HG03097 (cell line): ENCODE measurements at regions not wholly inside any gene's neighbourhood (a gene's known extent, or its start where the extent isn't known, plus 50 kb on each side); places are given as distances from the start of the nearest gene placed in this dataset.
"Not testable (repeated sequence)": the region's sequence is repeated elsewhere in the genome, so short reads cannot be mapped to it uniquely, and the experiment has no call there.

Experiments
- ATAC-seq: cut with Tn5 transposase; IDR thresholded peaks from one replicate; pipeline ENCODE4 v1.9.1; 2021; ENCODE audit not compliant: unreplicated experiment, low FRiP score

GRCh38 chr14:66311058-66311457, 175.1 kb upstream of the CCDC196 start:
- ATAC-seq = no peak

- ATAC-seq = no peak
Measured at GRCh38 chr14:66311990-66312389, 174.2 kb upstream of the CCDC196 start.

GRCh38 chr14:66312451-66312850, 173.7 kb upstream of the CCDC196 start:
- no peak for ATAC-seq

- no peak for ATAC-seq
Measured at GRCh38 chr14:66315098-66315497, 171.1 kb upstream of the CCDC196 start.

GRCh38 chr14:66315548-66315947, 170.6 kb upstream of the CCDC196 start:
- no peak for ATAC-seq

- ATAC-seq = no peak
Measured at GRCh38 chr14:66322564-66322963, 163.6 kb upstream of the CCDC196 start.

GRCh38 chr14:66330228-66330627, 155.9 kb upstream of the CCDC196 start:
- no peak for ATAC-seq

- no peak for ATAC-seq
Measured at GRCh38 chr14:66330916-66331315, 155.3 kb upstream of the CCDC196 start.

- ATAC-seq = not testable (repeated sequence)
Measured at GRCh38 chr14:66333293-66333692, 152.9 kb upstream of the CCDC196 start.

GRCh38 chr14:66341239-66341638, 144.9 kb upstream of the CCDC196 start:
- ATAC-seq = no peak

- no peak for ATAC-seq
Measured at GRCh38 chr14:66345986-66346385, 140.2 kb upstream of the CCDC196 start.

GRCh38 chr14:66351310-66351709, 134.9 kb upstream of the CCDC196 start:
- no peak for ATAC-seq

- ATAC-seq = no peak
Measured at GRCh38 chr14:66359500-66359899, 126.7 kb upstream of the CCDC196 start.

- ATAC-seq = no peak
Measured at GRCh38 chr14:66360366-66360926, 125.7 kb upstream of the CCDC196 start.

- ATAC-seq = no peak
Measured at GRCh38 chr14:66361013-66361412, 125.2 kb upstream of the CCDC196 start.

GRCh38 chr14:66365388-66365787, 120.8 kb upstream of the CCDC196 start:
- no peak for ATAC-seq

GRCh38 chr14:66369157-66369697, 116.9 kb upstream of the CCDC196 start:
- no peak for ATAC-seq

- ATAC-seq = no peak
Measured at GRCh38 chr14:66371776-66372175, 114.4 kb upstream of the CCDC196 start.

GRCh38 chr14:66375046-66375964, 110.9 kb upstream of the CCDC196 start:
- ATAC-seq = no peak

GRCh38 chr14:66377574-66377973, 108.6 kb upstream of the CCDC196 start:
- no peak for ATAC-seq

GRCh38 chr14:66378712-66379505, 107.3 kb upstream of the CCDC196 start:
- no peak for ATAC-seq
